ENCODE measurements at regions not wholly inside any gene's neighbourhood (a gene's known extent, or its start where the extent isn't known, plus 50 kb on each side); places are given as distances from the start of the nearest gene placed in this dataset.

- TF ChIP-seq CTCF (IDR thresholded peaks at IDR 0.05; ENCODE audit: insufficient read depth, low read depth, low read length): no peak
- POLR2A ChIA-PET: no interaction called here
- CTCF ChIA-PET: interaction anchor here (0.6 kb wide), 1 partner anchor 105 kb away, joined by 3 read pairs; no protein-coding TSS in a partner anchor
Measured at GRCh38 chr3:95172164-95172943, 1109.5 kb downstream of the NSUN3 start.

DNA sequence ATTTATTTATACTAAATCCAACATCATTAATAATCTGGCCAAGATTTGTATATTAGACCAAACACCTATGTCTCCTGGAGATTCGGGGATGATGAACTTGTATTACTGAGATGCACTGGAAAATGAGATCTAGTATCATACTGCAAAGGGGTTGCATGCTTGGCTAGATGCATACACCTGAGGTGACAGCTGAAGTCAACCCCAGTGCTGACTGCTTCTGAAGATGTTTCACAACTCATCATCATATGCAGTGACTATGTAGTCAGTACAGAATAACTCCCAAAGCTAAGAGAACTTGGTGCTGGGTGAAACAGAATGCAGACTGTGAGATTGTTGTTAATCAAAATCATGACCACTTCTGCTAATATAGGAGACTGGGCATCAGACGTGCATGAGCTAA lies 1114.2 kb downstream of the NSUN3 start:
- ChIA-PET CTCF (no interaction called here), POLR2A (no interaction called here)
- Histone ChIP-seq H3K27me3 (ENCODE audit: control insufficient read depth, insufficient read depth, low read length) (no peaks in the 10 kb centered on the region), H3K36me3 (ENCODE audit: control insufficient read depth, insufficient read depth, low read length) (no peaks in the 10 kb centered on the region), H3K4me3 (ENCODE audit: low read depth, low read length) (no peak overlapping the region)
- no peak for DNase-seq (ENCODE audit: low read depth)
- TF ChIP-seq CTCF (IDR thresholded peaks at IDR 0.05; ENCODE audit: insufficient read depth, low read depth, low read length): no peak

More at GRCh38 chr3:95172164-95172943, 1109.5 kb downstream of the NSUN3 start:
- Histone ChIP-seq H3K27me3 (ENCODE audit: control insufficient read depth, insufficient read depth, low read length) (no peaks in the 10 kb centered on the region), H3K36me3 (ENCODE audit: control insufficient read depth, insufficient read depth, low read length) (no peaks in the 10 kb centered on the region), H3K4me3 (ENCODE audit: low read depth, low read length) (no peak overlapping the region)
- DNase-seq (ENCODE audit: low read depth): no peak

- CTCF ChIA-PET: no interaction called here
- no peak for TF ChIP-seq CTCF (IDR thresholded peaks at IDR 0.05; ENCODE audit: insufficient read depth, low read depth, low read length)
- Histone ChIP-seq H3K36me3 (ENCODE audit: control insufficient read depth, insufficient read depth, low read length) (no peaks in the 10 kb centered on the region), H3K27me3 (ENCODE audit: control insufficient read depth, insufficient read depth, low read length) (no peaks in the 10 kb centered on the region), H3K4me3 (ENCODE audit: low read depth, low read length) (no peak overlapping the region)
- no peak for DNase-seq (ENCODE audit: low read depth)
- POLR2A ChIA-PET: no interaction called here
Measured at GRCh38 chr3:95184038-95184437, 1121.2 kb downstream of the NSUN3 start.

- no peak overlapping the region for H3K4me3 ChIP-seq (ENCODE audit: low read depth, low read length)
- TF ChIP-seq CTCF (IDR thresholded peaks at IDR 0.05; ENCODE audit: insufficient read depth, low read depth, low read length): no peak
- CTCF ChIA-PET: no interaction called here
- POLR2A ChIA-PET: no interaction called here
- H3K27me3 ChIP-seq (ENCODE audit: control insufficient read depth, insufficient read depth, low read length): no peaks in the 10 kb centered on the region
- H3K36me3 ChIP-seq (ENCODE audit: control insufficient read depth, insufficient read depth, low read length): no peaks in the 10 kb centered on the region
- no peak for DNase-seq (ENCODE audit: low read depth)
Measured at GRCh38 chr3:95189348-95189747, 1126.5 kb downstream of the NSUN3 start.

DNA sequence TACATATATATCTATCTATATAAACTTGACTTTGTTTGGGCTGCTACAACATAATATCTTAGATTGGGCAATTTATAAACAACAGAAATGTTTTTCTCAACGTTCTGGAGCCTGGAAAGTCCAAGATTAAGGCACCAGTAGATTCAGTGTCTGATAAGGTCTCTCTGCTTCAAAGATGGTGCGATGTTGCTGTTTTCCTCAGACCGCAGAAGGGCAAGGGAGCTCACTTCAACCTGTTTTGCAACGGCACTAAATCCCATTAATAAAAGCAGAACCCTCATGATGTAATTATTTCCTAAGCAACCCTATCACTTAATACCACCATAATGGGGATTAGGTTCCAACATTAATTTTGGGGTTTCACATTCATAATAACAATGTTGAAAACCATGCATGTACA lies 1134.8 kb downstream of the NSUN3 start:
- POLR2A ChIA-PET: no interaction called here
- Histone ChIP-seq H3K36me3 (ENCODE audit: control insufficient read depth, insufficient read depth, low read length) (no peaks in the 10 kb centered on the region), H3K27me3 (ENCODE audit: control insufficient read depth, insufficient read depth, low read length) (no peaks in the 10 kb centered on the region), H3K4me3 (ENCODE audit: low read depth, low read length) (no peak overlapping the region)
- TF ChIP-seq CTCF (IDR thresholded peaks at IDR 0.05; ENCODE audit: insufficient read depth, low read depth, low read length): no peak
- DNase-seq (ENCODE audit: low read depth): no peak
- CTCF ChIA-PET: no interaction called here

Measured in BJ (cell line).